ENCODE measurements at regions not wholly inside any gene's neighbourhood (a gene's known extent, or its start where the extent isn't known, plus 50 kb on each side); places are given as distances from the start of the nearest gene placed in this dataset.

- no peak overlapping the region for H3K4me3 Mint-ChIP-seq (ENCODE audit: unreplicated experiment)
- peaks cover 5% of the 10 kb centered on the region for H3K9me3 Mint-ChIP-seq (ENCODE audit: unreplicated experiment)
- H3K27ac Mint-ChIP-seq (ENCODE audit: unreplicated experiment) = no peak overlapping the region
- no peak for DNase-seq (ENCODE audit: low spot score)
- H3K27me3 Mint-ChIP-seq (ENCODE audit: unreplicated experiment) = peaks cover 4% of the 10 kb centered on the region
- no peak for TF ChIP-seq CTCF (IDR thresholded peaks at IDR 0.05; ENCODE audit: unreplicated experiment)
- H3K4me1 Mint-ChIP-seq (ENCODE audit: unreplicated experiment) = no peaks in the 10 kb centered on the region
- H3K36me3 Mint-ChIP-seq (ENCODE audit: low read depth, unreplicated experiment) = peaks cover 4% of the 10 kb centered on the region
These were observed 85.2 kb upstream of the PRR23E start for GRCh38 chr3:127107491-127108375.

DNA sequence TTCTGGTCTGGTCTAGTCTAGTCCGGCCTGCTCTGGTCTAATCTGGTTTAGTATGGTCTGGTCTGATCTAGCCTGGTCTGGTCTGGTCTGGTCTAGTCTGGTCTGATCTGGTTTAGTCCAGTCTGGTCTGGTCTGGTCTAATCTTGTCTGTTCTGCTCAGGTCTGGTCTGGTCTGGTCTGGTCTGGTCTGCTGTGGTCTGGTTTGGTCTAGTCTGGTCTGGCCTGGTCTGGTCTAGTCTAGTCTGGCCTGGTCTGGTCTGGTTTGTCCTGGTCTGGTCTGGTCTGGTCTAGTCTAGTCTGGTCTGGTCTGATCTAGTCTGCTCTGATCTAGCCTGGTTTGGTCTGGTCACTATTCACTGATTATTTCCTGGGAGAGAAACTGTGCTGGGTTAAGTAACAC lies 84.1 kb upstream of the PRR23E start:
- no peak overlapping the region for H3K4me3 Mint-ChIP-seq (ENCODE audit: unreplicated experiment)
- H3K27ac Mint-ChIP-seq (ENCODE audit: unreplicated experiment) = peak overlapping the region; percentile 31
- H3K27me3 Mint-ChIP-seq (ENCODE audit: unreplicated experiment) = peaks cover 4% of the 10 kb centered on the region
- peaks cover 5% of the 10 kb centered on the region for H3K36me3 Mint-ChIP-seq (ENCODE audit: low read depth, unreplicated experiment)
- DNase-seq (ENCODE audit: low spot score) = no peak
- H3K9me3 Mint-ChIP-seq (ENCODE audit: unreplicated experiment) = peaks cover 5% of the 10 kb centered on the region
- TF ChIP-seq CTCF (IDR thresholded peaks at IDR 0.05; ENCODE audit: unreplicated experiment) = no peak
- no peaks in the 10 kb centered on the region for H3K4me1 Mint-ChIP-seq (ENCODE audit: unreplicated experiment)

- no peak for DNase-seq (ENCODE audit: low spot score)
- Mint-ChIP-seq H3K9me3 (ENCODE audit: unreplicated experiment) (peaks cover 5% of the 10 kb centered on the region), H3K27me3 (ENCODE audit: unreplicated experiment) (no peaks in the 10 kb centered on the region), H3K27ac (ENCODE audit: unreplicated experiment) (no peak overlapping the region), H3K4me1 (ENCODE audit: unreplicated experiment) (no peaks in the 10 kb centered on the region), H3K4me3 (ENCODE audit: unreplicated experiment) (no peak overlapping the region), H3K36me3 (ENCODE audit: low read depth, unreplicated experiment) (peaks cover 5% of the 10 kb centered on the region)
- no peak for TF ChIP-seq CTCF (IDR thresholded peaks at IDR 0.05; ENCODE audit: unreplicated experiment)
These were observed 81.8 kb upstream of the PRR23E start for GRCh38 chr3:127110982-127111693.

DNA sequence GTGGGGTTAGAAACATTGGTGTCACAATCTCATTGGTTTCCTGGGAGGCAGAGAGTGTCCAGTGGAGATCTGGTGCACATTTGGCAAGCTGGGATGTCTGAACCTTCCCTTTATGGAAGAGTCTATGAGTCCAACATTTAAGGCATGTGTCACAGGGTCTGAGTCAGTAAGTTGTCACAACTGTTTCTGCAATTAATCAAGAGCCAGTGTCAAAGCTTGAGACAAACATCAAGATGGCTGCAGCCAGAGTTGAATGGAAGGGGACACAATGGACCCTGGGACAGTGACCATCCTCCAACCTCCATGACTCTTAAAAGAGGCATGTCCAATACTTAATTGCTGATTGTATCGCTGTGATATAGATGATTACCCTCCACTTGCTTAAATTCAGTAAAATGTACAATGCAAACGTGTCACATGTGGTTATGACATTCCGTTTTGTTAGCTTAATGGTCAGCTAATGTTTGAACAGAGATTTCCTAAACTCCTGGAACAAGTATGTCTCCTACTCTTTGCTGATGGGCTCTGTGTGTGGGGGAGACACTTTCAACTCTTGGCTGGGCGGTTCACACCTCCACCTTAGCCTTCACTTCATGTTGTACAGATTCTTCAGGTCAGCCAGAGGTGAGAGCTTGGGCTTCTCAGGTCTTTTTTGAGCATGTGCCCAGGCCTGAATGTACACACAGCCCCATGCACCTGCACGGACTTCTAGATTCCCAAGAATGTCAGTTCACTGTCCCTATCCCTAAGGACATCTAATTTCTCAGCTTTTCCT lies 79.9 kb upstream of the PRR23E start:
- Mint-ChIP-seq H3K27ac (ENCODE audit: unreplicated experiment) (no peak overlapping the region), H3K9me3 (ENCODE audit: unreplicated experiment) (peaks cover 5% of the 10 kb centered on the region), H3K4me1 (ENCODE audit: unreplicated experiment) (peaks cover 4% of the 10 kb centered on the region)

More for the DNA sequence above, 79.9 kb upstream of the PRR23E start:
- no peak overlapping the region for H3K4me3 Mint-ChIP-seq (ENCODE audit: unreplicated experiment)
- H3K27me3 Mint-ChIP-seq (ENCODE audit: unreplicated experiment) = no peaks in the 10 kb centered on the region
- DNase-seq (ENCODE audit: low spot score) = no peak
- TF ChIP-seq CTCF (IDR thresholded peaks at IDR 0.05; ENCODE audit: unreplicated experiment) = no peak
- peaks cover 5% of the 10 kb centered on the region for H3K36me3 Mint-ChIP-seq (ENCODE audit: low read depth, unreplicated experiment)
